CD8-positive, alpha-beta memory T cell (primary cell): ENCODE measurements at regions not wholly inside any gene's neighbourhood (a gene's known extent, or its start where the extent isn't known, plus 50 kb on each side); places are given as distances from the start of the nearest gene placed in this dataset.

Experiments used
- CTCF ChIA-PET: fragments of 350-600 bp; sonication (Branson Sonifier 250); formaldehyde crosslinking; loops from one replicate; lab custom pipeline; 2021; ENCODE audit warnings: antibody characterized with exemption; lab: Charles Lee
- POLR2A ChIA-PET: fragments of 350-600 bp; sonication (Branson Sonifier 250); formaldehyde crosslinking; loops from one replicate; lab custom pipeline; 2021; ENCODE audit warnings: antibody characterized with exemption; lab: Charles Lee
- DNase-seq, 5 donors: peaks; one replicate each; pipeline versions ENCODE4 v3.0.0 to v3.0.0-alpha.2; 2020 to 2022; ENCODE audit warnings: mixed read lengths in 1 of 5
- H3K27ac ChIP-seq: one replicate; pipeline ENCODE4 v1.7.0; 2013; ENCODE audit warnings: low read depth, mild to moderate bottlenecking, low read length, moderate library complexity
- H3K27me3 ChIP-seq: 2 replicates; pipeline ENCODE4 v1.7.0; 2013; ENCODE audit warnings: low read length, mild to moderate bottlenecking; ENCODE audit not compliant: insufficient read depth, poor library complexity, severe bottlenecking
- H3K36me3 ChIP-seq: 2 replicates; pipeline ENCODE4 v1.7.0; 2013; ENCODE audit warnings: mild to moderate bottlenecking, low read length, moderate library complexity; ENCODE audit not compliant: insufficient read depth
- H3K4me1 ChIP-seq: 2 replicates; pipeline ENCODE4 v1.7.0; 2013; ENCODE audit warnings: mild to moderate bottlenecking, low read length, moderate library complexity; ENCODE audit not compliant: insufficient read depth
- H3K4me3 ChIP-seq: 2 replicates; pipeline ENCODE4 v1.7.0; 2013; ENCODE audit warnings: mild to moderate bottlenecking, low read length
- H3K9me3 ChIP-seq: 2 replicates; pipeline ENCODE4 v1.7.0; 2013; ENCODE audit warnings: mild to moderate bottlenecking, low read length
- H3K27ac Mint-ChIP-seq, 8 donors: one replicate each; pipeline ENCODE4 v1.8.0; 2020 to 2021; ENCODE audit warnings: mixed read lengths in 8 of 8, mild to moderate bottlenecking in 6 of 8, inconsistent platforms in 3 of 8, moderate library complexity in 3 of 8
- H3K27me3 Mint-ChIP-seq, 2 donors: one replicate each; pipeline ENCODE4 v1.8.0; 2020 to 2021; ENCODE audit warnings: mixed read lengths in 2 of 2, mild to moderate bottlenecking in 1 of 2, moderate library complexity in 1 of 2
- H3K36me3 Mint-ChIP-seq, 3 donors: one replicate each; pipeline ENCODE4 v1.8.0; 2020 to 2021; ENCODE audit warnings: mixed read lengths in 3 of 3, inconsistent platforms in 1 of 3, mild to moderate bottlenecking in 1 of 3
- H3K4me1 Mint-ChIP-seq, 3 donors: one replicate each; pipeline ENCODE4 v1.8.0; 2020 to 2021; ENCODE audit warnings: mixed read lengths in 3 of 3, inconsistent platforms in 1 of 3, mild to moderate bottlenecking in 1 of 3
- H3K4me3 Mint-ChIP-seq, 7 donors: one replicate each; pipeline ENCODE4 v1.8.0; 2020 to 2021; ENCODE audit warnings: mixed read lengths in 7 of 7, mild to moderate bottlenecking in 6 of 7, moderate library complexity in 4 of 7, inconsistent platforms in 2 of 7
- H3K9me3 Mint-ChIP-seq, 5 donors: one replicate each; pipeline ENCODE4 v1.8.0; 2020 to 2022; ENCODE audit warnings: mixed read lengths in 5 of 5, mild to moderate bottlenecking in 3 of 5, moderate library complexity in 2 of 5, inconsistent platforms in 1 of 5

DNA sequence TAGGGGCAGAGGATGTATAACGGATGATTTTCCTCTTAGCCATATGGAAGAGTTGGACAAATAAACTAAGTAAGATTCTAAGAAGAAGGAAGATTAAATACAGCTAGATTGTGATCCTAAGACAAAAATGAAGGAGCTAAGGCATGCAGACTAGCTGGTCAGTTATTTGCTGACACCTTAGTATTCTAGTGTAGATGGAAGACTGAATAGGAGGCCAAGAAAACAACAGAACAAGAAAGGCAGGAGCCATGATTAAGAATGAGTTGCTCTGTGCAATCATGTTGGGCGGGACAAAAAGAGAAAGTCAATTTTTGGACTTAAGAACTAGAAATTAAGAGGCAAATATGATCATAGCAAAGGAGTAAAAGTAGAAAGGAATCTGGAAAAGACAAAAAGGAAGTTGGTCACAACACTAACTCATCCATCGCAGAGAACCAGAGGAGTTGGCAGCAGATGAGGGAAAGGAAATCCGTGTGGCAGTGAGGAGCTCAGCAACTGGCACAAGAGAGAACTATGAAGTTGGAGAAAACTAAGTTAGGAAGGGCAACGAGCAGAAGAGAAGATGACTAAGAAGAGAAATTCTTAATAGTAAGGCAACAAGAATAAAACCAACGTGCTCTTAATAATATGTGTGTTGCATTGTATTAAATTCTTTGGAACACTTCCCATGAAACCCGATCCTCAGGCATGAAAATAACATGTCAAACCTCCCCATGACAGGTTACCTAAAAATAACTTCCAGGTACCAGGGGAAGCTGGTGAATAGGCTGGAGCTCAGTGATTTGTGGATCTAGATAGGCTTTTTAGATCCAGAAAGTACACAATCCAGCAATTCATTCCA lies 234.4 kb downstream of the LTN1 start:
- Histone ChIP-seq H3K4me3 (no peak overlapping the region), H3K9me3 (no peaks in the 10 kb centered on the region), H3K36me3 (no peaks in the 10 kb centered on the region), H3K4me1 (no peaks in the 10 kb centered on the region), H3K27ac (no peak overlapping the region), H3K27me3 (no peaks in the 10 kb centered on the region)
- Mint-ChIP-seq H3K27me3 (peaks cover 0 to 2% of the 10 kb centered on the region in 2 donors), H3K36me3 (peaks cover 1 to 21% (median 11%) of the 10 kb centered on the region in 3 donors), H3K4me1 (peaks cover 3 to 11% (median 4%) of the 10 kb centered on the region in 3 donors), H3K9me3 (no peaks in the 10 kb centered on the region), H3K4me3 (no peak overlapping the region), H3K27ac (peak overlapping the region in 2 of 8 donors; percentile 3 to 20)
- ChIA-PET CTCF (interaction anchor here (0.8 to 2.2 kb wide), 2 partner anchors 11 to 13 kb away, joined by 3 to 7 read pairs; no protein-coding TSS in a partner anchor), POLR2A (no interaction called here)
- DNase-seq: no peak

DNA sequence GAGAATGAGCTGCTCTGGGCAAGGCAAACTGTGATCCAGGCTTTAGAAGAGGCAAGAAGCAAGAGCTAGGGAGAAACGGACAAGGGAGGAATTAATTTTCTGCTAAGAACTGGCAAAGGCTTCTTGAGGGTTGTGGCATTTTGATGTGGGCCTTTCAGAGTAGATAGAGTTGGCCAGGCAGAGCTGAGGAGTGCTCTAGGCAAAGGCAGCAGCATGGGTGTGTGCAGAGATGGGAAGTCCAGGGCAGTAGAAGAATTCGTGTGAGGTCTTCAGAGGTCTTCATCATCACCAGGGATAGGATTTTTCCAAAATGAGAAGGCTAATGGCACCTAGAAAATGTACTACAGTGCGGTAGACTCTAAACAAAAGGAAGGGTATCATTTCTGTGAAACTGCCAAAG lies 237.8 kb downstream of the LTN1 start:
- DNase-seq: no peak
- Mint-ChIP-seq H3K27me3 (peaks cover 0 to 2% of the 10 kb centered on the region in 2 donors), H3K4me1 (peaks cover 0 to 11% (median 4%) of the 10 kb centered on the region in 3 donors), H3K27ac (peak overlapping the region in 3 of 8 donors; percentile 56 to 69 (median 56)), H3K36me3 (peaks cover 5 to 13% (median 10%) of the 10 kb centered on the region in 3 donors), H3K9me3 (no peaks in the 10 kb centered on the region), H3K4me3 (no peak overlapping the region)
- H3K4me3 ChIP-seq: no peak overlapping the region
- no peaks in the 10 kb centered on the region for H3K36me3 ChIP-seq
- no peak overlapping the region for H3K27ac ChIP-seq
- H3K27me3 ChIP-seq: no peaks in the 10 kb centered on the region
- ChIA-PET POLR2A (no interaction called here), CTCF (interaction anchor here (3.4 kb wide), 1 partner anchor 9 kb away, joined by 20 read pairs; no protein-coding TSS in a partner anchor)
- no peaks in the 10 kb centered on the region for H3K4me1 ChIP-seq
- no peaks in the 10 kb centered on the region for H3K9me3 ChIP-seq

DNA sequence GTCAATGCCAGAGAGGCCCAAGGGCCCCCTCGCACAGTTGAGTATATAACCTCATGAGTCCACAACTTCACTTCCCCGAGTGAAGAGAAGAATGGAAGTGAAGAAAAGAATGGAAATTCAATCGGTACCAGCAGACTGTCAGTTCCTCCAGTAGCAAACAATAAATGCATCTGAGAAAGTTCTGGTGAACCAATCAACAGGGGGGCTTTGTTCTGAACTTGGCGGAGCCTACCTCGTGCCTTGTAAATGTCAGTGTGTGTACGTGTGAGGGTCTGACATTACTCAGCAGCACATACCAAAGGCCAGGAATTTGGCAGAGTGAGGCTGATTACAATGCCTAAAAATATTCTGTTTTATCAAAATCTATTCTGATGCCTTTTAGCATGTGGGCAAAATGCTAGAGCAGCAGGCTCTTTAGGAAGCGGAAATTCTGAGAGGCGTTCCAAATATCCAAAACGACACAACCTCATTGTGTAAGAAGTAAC lies 238.5 kb downstream of the LTN1 start:
- H3K4me1 Mint-ChIP-seq: peaks cover 0 to 11% (median 4%) of the 10 kb centered on the region in 3 donors
- peaks cover 0 to 16% (median 11%) of the 10 kb centered on the region in 3 donors for H3K36me3 Mint-ChIP-seq
- peaks cover 0 to 2% of the 10 kb centered on the region in 2 donors for H3K27me3 Mint-ChIP-seq
- Histone ChIP-seq H3K27me3 (no peaks in the 10 kb centered on the region), H3K27ac (no peak overlapping the region), H3K4me1 (no peaks in the 10 kb centered on the region), H3K9me3 (no peaks in the 10 kb centered on the region), H3K36me3 (no peaks in the 10 kb centered on the region), H3K4me3 (no peak overlapping the region)
- H3K4me3 Mint-ChIP-seq: no peak overlapping the region
- ChIA-PET POLR2A (no interaction called here), CTCF (interaction anchor here (3.4 kb wide), 1 partner anchor 9 kb away, joined by 20 read pairs; no protein-coding TSS in a partner anchor)
- H3K9me3 Mint-ChIP-seq: no peaks in the 10 kb centered on the region
- H3K27ac Mint-ChIP-seq: peak overlapping the region in 1 of 8 donors; percentile 10
- DNase-seq: no peak

DNA sequence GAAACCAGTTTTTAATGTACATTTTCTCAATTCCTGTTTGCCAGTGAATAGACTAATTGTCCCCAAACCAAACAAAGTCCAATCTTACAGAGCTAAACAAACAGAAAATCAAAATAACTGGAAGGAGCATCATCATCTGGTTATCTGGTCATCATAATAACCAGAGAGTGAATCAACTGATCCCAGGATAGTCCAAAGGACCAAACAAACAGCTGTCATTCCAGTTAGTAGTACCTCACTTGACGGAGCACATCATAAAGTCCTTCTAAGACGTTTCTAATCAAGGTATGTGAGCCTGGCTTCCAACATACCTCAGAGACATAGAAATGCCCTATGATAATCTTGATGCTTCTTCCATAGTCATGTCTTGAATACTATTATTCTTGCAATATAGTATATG lies 240.5 kb downstream of the LTN1 start:
- H3K9me3 Mint-ChIP-seq: no peaks in the 10 kb centered on the region

DNA sequence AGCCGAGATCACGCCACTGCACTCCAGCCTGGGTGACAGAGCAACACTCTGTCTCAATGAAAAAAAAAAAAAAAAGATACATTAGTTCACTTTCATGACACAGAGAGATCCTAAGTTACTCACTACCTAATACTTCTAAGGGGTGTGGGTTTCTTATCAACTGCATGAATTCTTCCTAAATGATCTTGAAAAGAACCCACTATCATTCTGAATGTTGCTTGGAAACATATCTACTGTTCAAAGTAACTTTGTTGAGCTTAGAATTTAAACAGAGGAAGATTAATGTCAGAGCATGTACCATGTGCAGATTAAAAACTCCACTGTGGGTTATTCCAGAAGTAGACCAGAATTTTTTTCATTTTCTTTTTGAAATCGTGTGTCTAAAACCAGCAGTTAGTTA lies 241.5 kb downstream of the LTN1 start:
- Mint-ChIP-seq H3K4me1 (peaks cover 0 to 3% (median 0%) of the 10 kb centered on the region in 3 donors), H3K4me3 (no peak overlapping the region), H3K27ac (no peak overlapping the region), H3K9me3 (no peaks in the 10 kb centered on the region), H3K36me3 (peaks cover 0 to 21% (median 10%) of the 10 kb centered on the region in 3 donors), H3K27me3 (no peaks in the 10 kb centered on the region)
- Histone ChIP-seq H3K9me3 (no peaks in the 10 kb centered on the region), H3K27me3 (no peaks in the 10 kb centered on the region), H3K36me3 (no peaks in the 10 kb centered on the region), H3K4me3 (no peak overlapping the region), H3K4me1 (no peaks in the 10 kb centered on the region), H3K27ac (no peak overlapping the region)
- ChIA-PET POLR2A (no interaction called here), CTCF (no interaction called here)
- no peak for DNase-seq

More for the DNA sequence above, 240.5 kb downstream of the LTN1 start:
- Histone ChIP-seq H3K9me3 (no peaks in the 10 kb centered on the region), H3K36me3 (no peaks in the 10 kb centered on the region), H3K27me3 (no peaks in the 10 kb centered on the region), H3K4me3 (no peak overlapping the region), H3K4me1 (no peaks in the 10 kb centered on the region), H3K27ac (no peak overlapping the region)
- POLR2A ChIA-PET: no interaction called here
- CTCF ChIA-PET: no interaction called here
- Mint-ChIP-seq H3K36me3 (peaks cover 0 to 20% (median 11%) of the 10 kb centered on the region in 3 donors), H3K4me1 (peaks cover 0 to 5% (median 0%) of the 10 kb centered on the region in 3 donors), H3K4me3 (no peak overlapping the region), H3K27ac (peak overlapping the region in 3 of 8 donors; percentile 30 to 50 (median 45)), H3K27me3 (no peaks in the 10 kb centered on the region)
- no peak for DNase-seq

DNA sequence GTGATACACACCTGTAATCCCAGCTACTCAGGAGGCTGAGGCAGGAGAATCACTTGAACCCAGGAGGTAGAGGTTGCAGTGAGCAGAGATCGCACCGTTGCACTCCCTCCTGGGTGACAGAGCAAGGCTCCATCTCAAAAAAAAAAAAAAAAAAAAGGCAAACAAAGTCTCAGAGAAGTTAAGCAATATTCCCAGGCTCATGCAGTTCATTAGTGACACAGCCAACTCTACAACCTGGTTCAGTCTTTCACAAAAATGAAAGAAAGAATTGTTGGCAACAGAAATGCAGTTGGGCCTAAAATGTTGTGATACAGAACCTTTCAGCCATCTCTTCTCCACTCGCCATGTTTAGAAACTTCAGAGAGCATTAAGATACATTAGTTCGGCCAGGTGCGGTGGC lies 242.1 kb downstream of the LTN1 start:
- H3K9me3 ChIP-seq: no peaks in the 10 kb centered on the region
- no peaks in the 10 kb centered on the region for H3K9me3 Mint-ChIP-seq
- H3K27me3 Mint-ChIP-seq: no peaks in the 10 kb centered on the region
- H3K36me3 Mint-ChIP-seq: peaks cover 0 to 21% (median 9%) of the 10 kb centered on the region in 3 donors
- no peaks in the 10 kb centered on the region for H3K36me3 ChIP-seq
- peaks cover under 1% of the 10 kb centered on the region for H3K4me1 ChIP-seq
- H3K27ac Mint-ChIP-seq: no peak overlapping the region
- CTCF ChIA-PET: interaction anchor here (1.0 kb wide), 1 partner anchor 10 kb away, joined by 5 read pairs; no protein-coding TSS in a partner anchor
- H3K27ac ChIP-seq: no peak overlapping the region
- H3K27me3 ChIP-seq: no peaks in the 10 kb centered on the region
- no peak overlapping the region for H3K4me3 ChIP-seq
- H3K4me3 Mint-ChIP-seq: no peak overlapping the region
- no peaks in the 10 kb centered on the region for H3K4me1 Mint-ChIP-seq
- DNase-seq: no peak
- POLR2A ChIA-PET: no interaction called here

DNA sequence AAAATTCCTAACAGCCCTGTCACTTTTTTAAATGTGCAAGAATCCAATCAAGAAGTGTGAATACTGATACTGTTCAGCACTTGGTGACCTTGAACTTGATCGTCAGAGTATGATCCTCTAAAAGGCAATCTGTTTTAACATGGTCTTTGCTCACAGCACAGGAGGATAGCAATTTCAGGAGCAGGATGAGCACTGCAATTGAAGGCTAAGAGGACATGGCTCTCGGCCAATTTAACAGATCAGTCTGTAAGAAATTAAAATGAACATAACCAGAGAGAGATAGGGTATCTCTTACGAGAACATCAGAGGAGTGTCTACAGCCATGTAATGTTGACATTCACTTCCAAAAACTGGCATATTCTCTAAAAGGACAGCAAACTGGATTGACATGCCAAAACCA lies 243.1 kb downstream of the LTN1 start:
- Histone ChIP-seq H3K4me1 (peaks cover 4% of the 10 kb centered on the region), H3K27me3 (no peaks in the 10 kb centered on the region), H3K9me3 (no peaks in the 10 kb centered on the region), H3K36me3 (no peaks in the 10 kb centered on the region), H3K4me3 (no peak overlapping the region), H3K27ac (no peak overlapping the region)
- DNase-seq: no peak
- ChIA-PET POLR2A (no interaction called here), CTCF (interaction anchor here (1.0 kb wide), 1 partner anchor 9 kb away, joined by 5 read pairs; no protein-coding TSS in a partner anchor)
- H3K4me3 Mint-ChIP-seq: no peak overlapping the region
- peaks cover 0 to 20% (median 5%) of the 10 kb centered on the region in 3 donors for H3K36me3 Mint-ChIP-seq
- no peaks in the 10 kb centered on the region for H3K9me3 Mint-ChIP-seq
- H3K27me3 Mint-ChIP-seq: no peaks in the 10 kb centered on the region
- no peaks in the 10 kb centered on the region for H3K4me1 Mint-ChIP-seq
- peak overlapping the region in 2 of 8 donors; percentile 58 to 71 for H3K27ac Mint-ChIP-seq

DNA sequence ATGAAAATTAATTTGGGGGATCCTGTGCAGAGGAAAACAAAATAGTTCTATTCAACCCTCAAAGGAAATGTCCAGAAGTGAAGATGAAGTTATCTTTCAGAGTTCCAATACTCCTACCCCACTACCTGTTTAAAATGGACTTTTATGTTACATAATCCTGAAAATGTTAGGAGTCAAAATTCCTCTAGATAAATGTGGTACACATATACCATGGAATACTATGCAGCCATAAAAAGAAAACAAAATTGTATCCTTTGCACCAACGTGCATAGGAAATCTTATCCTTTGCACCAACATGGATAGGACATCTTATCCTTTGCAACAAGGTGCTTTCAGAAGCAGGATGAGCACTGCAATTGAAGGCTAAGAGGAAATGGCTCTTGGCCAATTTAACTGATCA lies 245.2 kb downstream of the LTN1 start:
- H3K4me1 Mint-ChIP-seq: no peaks in the 10 kb centered on the region
- H3K9me3 Mint-ChIP-seq: no peaks in the 10 kb centered on the region
- no peak for DNase-seq
- POLR2A ChIA-PET: no interaction called here
- peaks cover 0 to 25% (median 5%) of the 10 kb centered on the region in 3 donors for H3K36me3 Mint-ChIP-seq
- Histone ChIP-seq H3K27ac (no peak overlapping the region), H3K4me1 (peaks cover 4% of the 10 kb centered on the region), H3K27me3 (no peaks in the 10 kb centered on the region), H3K4me3 (no peak overlapping the region), H3K9me3 (no peaks in the 10 kb centered on the region), H3K36me3 (no peaks in the 10 kb centered on the region)
- no peak overlapping the region for H3K4me3 Mint-ChIP-seq
- no peaks in the 10 kb centered on the region for H3K27me3 Mint-ChIP-seq
- CTCF ChIA-PET: interaction anchor here (1.6 to 5.6 kb wide), 2 partner anchors 11 kb away, joined by 3 to 37 read pairs; no protein-coding TSS in a partner anchor
- peak overlapping the region in 2 of 8 donors; percentile 21 to 26 for H3K27ac Mint-ChIP-seq
